CD4-positive, alpha-beta T cell treated with Interleukin-4 for 4 hours (primary cell): ENCODE measurements at regions not wholly inside any gene's neighbourhood (a gene's known extent, or its start where the extent isn't known, plus 50 kb on each side); places are given as distances from the start of the nearest gene placed in this dataset.
"Not testable (repeated sequence)": the region's sequence is repeated elsewhere in the genome, so short reads cannot be mapped to it uniquely, and the experiment has no call there.

Experiments used
- DNase-seq: peaks from one replicate; pipeline ENCODE4 v3.0.0-alpha.2; 2020

DNA sequence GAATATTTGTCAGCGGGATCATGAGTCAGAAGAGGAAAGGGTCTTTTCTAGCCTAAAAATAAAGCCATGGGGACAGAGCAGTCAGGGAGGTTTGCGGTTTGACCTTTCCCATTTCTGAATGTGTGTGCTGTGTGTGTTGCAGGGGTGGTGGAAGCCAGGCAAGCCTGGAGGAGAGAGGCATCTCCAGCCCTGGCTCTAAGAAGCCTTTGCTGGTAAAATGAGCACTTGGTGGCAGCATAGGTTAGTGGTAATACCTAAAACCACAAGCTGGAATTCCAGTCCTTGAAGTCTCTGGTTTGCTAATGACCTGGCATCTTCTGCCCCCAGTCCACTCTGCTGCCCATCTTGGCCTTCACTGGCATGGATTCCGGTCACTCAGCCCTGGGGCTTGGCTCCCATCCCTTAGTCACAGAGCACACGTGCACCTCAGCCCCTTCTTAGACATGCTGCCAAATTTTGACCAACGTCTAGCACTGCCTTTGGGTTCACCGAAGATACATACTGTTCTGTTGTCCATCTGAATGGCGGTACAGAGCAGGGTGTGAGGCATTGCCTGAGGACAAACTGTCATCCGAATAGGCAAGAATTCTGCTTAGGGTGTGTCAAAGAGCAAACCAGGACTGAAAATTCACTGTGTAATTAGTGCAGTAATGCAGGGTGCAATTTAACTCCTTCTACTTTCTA lies 52.7 kb downstream of the KCNA5 start:
- DNase-seq, result no peak

DNA sequence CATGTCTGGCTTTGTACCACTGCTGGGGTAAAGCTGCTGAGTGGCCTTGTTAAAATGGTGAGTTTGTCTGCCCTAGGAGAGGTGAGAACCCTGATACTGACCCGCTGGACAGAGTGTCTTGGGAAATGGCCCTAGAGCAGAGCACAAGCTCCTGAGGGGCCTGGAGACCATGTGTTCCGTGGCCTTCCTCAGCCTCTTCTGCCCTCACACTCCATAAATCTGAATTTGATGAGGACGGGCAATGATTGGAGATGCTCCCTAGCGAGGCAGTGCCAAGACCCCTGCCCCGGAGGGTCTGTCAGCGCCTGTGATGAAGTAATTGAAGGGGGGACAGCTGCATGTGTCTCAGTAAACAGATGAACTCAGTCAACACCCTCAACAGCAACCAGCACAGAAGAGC lies 54.1 kb downstream of the KCNA5 start:
- DNase-seq, result no peak

DNA sequence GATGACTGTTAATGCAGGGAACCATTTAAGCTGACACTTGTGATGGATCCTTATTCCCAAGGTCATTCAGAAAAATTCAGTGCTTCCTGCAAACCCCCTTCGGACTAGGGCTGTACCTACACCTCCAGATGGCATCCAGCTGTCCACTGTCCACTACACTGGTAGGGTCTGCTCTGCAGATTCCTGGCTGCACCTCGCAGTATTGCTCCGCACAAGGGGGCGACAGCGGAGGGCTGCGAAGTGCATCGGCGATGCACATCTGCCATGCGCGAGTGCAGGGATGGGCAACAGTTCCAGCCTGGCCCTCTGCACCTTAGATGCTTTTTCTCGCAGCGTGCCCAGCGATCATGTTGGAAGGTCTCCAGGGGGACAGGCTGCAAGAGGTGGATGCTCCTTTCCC lies 55.5 kb downstream of the KCNA5 start:
- no peak for DNase-seq

DNA sequence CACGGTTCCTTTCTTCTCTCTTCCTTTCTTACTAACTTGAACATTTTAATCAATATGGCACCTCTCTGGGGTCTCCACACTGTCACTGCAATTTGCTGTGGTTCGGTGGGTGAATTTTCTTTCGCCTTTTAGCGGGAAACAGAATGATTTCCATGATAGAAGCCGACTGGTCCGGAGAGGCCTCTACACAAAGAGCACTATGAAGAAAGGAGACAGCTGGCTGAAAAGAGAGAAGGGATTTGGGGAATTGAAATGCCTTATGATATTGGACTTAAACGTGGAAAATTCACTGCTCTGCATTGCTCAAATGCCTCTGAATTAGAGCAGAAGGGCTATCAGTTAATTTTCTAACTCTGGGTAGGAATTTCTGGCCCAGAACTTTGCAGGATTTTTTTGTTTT lies 55.9 kb downstream of the KCNA5 start:
- DNase-seq, result no peak

DNA sequence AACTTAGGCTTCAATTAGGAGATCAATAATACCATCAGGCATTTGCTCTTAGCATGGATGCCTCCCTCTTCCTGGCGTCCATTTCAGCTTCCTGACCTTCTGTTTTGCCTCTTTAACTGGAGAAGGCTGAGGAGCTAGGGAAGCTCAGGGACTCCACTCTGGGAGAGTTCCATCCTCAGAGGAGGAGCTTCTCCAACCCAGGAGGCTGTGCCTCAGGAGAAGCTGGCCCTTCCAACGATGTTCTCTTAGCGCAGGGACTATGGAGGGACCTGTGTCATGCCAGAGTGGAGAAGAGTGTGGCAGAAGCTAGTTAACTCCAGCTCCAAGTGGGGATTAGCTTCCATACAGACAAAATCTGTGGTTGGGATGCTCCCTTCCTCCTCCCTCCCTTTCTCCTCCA lies 58.0 kb downstream of the KCNA5 start:
- no peak for DNase-seq

DNA sequence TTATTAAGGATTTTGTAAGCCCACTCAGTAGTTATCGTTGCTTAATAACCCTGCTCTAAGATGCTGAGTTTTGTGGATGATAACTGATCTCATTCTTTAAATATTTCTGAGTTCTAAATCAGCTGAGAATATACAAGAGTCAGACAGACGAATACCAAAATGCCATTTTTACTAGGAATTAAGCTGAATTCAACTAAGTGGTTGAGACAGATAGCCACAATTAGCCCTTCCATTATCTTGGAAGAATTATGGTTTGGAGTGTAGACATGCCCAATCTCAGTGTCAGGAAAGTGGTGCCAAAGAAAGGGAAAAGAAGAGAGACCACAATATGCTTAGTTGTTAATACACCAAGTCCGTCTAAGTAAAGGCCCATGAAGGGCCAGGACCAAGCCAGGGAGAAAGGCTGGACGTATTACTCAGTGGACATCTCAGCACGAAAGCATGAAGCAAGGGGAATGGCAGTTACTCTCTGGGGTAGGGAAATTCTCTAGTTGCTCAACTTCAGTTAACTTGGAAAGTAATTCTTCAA lies 58.6 kb downstream of the KCNA5 start:
- DNase-seq, result no peak

DNA sequence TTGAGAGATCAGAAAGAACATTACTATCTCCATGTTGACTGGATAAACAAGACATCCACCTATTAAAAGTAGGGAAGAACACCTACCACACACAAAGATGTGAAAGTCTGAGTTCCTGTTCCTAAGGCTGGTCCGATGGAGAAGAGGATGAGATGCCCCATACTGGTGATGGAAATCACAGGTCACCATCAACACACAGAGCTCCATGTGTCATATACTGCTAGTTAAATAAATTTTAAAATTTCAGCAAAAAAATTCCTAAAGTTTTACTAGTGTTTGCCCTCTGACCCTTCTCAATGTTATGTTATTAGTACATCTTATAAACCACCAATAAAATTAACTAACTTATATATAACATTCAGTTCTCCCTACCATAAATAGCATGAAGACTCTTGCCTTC lies 59.1 kb downstream of the KCNA5 start:
- no peak for DNase-seq

DNA sequence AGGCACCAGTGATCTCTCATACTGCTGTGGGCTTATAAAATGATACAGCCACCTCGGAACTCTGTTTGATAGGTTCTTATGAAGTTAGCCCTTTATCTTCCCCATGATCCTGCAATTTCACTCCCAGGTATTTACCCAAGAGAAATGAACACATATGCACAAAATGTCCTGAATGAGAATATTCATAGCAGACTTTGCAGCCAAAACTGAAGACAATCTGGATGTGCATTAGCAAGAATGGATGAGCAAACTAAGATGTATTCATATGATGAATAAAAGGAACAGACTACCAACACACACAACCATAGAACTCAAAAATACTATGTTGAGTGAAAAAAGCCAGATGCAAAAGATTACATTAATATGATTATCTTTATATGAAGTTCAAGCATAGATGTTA lies 66.7 kb downstream of the KCNA5 start:
- DNase-seq, result no peak

DNA sequence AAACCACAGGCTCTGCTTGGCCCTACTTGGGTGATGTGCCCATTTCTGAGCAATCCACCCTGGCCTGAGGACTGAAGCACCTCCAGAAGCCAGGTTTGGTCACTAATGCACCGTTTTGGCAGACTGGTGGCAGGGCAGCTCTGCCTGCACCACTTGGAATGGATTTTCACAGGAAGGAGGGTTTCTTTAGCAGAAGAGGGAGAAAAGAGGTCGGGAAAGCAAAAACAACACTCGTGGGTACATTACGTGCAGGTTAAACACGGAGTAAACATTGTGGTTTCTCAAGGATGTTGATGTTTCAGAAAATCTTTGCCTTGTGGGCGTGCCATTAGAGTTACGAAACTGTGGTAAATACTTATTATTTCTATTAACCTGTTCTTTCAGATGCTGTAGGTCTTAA lies 70.8 kb downstream of the KCNA5 start:
- no peak for DNase-seq

DNA sequence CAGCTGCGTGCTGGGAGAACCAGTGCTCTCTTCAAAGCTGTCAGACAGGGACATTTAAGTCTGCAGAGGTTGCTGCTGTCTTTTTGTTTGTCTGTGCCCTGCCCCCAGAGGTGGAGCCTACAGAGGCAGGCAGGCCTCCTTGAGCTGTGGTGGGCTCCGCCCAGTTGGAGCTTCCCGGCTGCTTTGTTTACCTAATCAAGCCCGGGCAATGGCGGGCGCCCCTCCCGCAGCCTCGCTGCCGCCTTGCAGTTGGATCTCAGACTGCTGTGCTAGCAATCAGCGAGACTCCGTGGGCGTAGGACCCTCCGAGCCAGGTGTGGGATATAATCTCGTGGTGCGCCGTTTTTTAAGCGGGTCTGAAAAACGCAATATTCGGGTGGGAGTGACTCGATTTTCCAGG lies 78.1 kb downstream of the KCNA5 start:
- not testable (repeated sequence) for DNase-seq

DNA sequence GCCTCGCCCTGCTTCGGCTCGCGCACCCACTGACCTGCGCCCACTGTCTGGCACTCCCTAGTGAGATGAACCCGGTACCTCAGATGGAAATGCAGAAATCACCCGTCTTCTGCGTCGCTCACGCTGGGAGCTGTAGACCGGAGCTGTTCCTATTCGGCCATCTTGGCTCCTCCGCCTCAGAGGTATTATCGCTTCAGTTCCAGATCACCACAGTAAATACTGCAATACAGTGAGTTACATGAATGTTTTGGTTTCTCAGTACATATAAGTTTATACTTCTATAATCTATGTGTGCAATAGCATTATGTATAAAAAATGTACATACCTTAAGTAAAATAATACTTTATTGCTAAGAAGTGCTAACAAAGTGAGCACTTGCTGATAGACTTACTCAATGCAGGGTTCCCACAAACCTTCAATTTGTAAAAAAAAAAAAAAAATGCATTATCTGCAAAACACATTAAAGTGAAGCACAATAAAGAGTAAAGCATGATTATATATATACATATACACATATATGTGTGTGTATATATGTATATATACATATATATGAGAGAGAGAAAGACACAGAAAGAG lies 78.7 kb downstream of the KCNA5 start:
- DNase-seq, result not testable (repeated sequence)

DNA sequence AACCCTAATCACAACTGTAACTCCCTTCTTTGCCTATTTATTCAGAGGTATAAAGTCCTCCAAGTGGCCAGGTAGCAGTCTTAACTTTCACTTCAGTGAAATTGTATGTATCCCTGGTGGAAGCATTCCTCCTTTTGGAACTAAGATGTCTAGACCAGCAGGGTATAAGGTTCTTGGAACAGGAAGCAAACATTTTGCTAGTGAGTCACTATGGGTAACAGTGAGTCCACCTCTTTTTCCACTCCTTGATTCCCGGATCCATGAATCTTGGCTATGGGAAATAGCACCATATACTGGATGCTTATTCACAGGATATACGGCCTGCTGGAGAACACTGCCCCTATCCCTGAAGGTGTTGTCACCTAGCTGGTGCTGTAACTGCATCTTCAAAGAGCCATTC lies 80.2 kb downstream of the KCNA5 start:
- no peak for DNase-seq

DNA sequence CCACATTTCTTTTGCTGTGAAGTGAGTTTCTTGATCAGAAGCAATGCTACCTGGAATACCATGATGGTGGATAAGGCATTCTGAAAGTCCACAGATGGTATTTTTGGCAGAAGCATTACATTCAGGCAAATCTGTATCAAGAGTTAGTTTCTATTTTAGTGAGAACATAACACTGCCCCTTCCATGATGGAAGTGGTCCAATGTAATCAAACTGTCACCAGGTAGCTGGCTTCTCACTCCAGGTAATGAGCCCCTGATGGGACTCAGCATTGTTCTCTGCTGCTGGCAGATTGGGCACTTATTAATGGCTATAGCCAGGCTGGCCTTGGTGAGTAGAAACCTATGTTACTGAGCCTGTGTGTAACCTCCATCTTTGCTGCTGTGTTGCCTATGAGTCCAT lies 80.7 kb downstream of the KCNA5 start:
- DNase-seq, result no peak

DNA sequence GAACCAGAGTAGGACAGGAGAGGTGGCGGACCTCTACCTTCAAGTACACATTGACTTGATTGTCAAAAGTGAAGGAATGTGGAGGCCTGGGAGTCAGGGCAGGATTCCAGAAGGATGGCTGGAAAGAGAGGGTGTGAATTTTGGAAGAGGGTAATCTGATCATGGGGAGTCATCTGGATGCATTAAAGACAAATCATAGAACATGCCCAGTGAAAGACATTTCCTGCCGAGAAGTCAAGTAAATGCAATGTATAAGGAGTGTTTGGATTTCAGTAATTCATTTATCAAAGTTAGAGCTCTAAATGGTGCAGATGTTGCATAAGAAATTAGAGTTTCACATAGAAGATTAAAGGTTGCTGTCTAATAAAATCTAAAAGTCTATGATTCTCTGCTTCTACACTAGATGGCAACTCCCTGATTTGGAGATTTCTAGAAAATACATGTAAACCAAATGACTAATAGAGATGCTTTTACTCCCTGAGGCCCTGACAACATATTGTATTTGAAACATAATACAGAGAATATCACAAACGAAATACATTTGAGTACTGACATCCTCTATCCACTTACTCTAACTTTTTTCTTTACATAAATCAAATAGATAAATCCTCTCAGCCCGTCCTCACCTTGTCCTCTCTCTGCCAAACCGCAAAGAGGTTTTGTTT lies 91.3 kb downstream of the KCNA5 start:
- DNase-seq, result no peak

DNA sequence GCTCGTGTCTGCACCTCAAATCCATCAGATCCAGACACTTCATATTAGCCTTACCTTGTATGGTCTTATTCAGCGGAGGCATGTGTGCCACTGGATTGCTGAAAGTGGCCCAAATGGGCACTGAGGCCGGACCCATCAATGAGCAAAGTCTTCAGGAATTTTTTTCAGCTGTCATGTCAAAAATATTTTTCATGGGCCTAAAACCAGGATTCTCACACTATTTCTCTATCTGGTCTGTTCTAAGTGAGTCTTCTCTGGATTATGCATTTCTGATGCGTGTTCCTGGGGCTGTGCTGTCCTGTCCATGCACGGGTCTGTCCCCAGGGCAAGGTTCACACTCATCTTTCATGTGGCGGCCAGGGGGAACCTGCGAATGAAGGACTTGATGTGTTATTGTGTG lies 94.6 kb downstream of the KCNA5 start:
- no peak for DNase-seq

DNA sequence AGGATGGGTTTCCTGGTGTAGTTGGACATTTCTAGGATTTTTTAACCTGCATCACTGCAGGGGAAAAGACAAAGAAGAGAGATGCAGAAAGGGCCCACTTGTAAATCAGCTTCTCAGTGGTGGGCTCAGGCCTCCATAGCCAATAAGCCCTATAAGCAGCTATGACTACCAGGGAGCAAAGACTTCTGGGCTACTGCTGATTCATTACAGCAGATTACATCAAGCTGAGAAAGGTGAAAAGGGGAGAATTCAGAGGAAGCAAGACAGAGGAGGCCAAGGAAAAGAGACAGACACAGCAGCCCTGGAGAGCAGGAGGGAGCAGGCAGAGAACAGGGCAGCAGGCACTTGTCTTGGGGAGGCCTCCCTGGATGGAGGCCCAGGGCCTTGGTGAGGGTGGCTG lies 95.2 kb downstream of the KCNA5 start:
- no peak for DNase-seq

DNA sequence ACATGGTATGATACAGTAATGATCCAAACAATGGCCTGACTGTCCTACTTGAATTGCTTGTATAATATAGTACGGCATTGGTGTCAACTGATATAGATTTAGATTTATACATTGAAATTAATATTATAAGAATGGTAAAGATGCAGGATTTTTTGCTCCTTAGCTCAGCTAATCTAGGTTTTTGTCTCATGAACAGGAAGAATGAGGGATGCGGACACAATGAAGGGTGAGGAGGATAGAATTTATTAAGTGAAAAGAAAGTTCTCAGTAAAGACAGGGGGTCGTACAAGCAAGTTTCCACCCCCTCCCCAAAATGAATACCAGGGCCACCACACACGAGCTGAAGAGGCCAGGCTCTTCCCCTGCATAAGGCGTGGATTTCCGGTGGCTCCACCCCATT lies 96.1 kb downstream of the KCNA5 start:
- no peak for DNase-seq

DNA sequence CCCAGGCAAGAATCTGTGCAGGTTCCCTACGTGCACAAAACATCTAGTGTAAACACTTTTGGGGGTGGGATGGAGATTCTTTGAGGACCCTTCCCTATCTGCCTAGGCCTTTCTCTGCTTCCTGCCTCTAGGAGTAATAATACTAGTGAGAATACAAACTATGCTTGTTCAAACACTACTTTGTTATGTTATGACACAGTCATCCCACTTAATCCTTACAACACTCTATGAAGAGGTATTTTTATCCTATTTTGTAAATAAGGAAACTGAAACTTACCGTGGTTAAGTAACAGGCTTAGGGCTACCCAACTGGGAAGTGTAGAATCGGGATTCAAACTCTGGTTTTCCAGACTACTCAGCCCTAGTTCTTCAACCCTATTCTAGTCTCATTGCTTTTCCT lies 96.5 kb downstream of the KCNA5 start:
- DNase-seq, result no peak

DNA sequence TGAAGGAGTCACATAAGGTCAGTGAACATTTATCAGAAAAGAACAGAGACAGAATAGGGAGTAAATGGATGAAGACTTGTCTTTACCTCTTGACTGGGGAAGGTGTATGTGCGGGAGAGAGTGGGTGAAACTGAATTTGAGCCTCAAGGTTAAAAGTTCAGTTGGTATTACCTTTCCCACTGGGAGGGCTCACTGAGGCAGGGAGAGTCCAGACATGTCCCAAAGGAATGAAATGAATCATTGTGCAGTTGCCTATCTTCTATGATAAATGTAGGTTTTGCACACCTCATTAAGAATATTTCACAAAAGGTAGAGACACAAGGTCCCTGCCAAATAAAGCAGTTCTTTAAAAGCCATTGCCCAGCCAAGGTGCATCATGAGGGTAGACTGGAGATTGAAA lies 105.2 kb downstream of the KCNA5 start:
- DNase-seq, result no peak

DNA sequence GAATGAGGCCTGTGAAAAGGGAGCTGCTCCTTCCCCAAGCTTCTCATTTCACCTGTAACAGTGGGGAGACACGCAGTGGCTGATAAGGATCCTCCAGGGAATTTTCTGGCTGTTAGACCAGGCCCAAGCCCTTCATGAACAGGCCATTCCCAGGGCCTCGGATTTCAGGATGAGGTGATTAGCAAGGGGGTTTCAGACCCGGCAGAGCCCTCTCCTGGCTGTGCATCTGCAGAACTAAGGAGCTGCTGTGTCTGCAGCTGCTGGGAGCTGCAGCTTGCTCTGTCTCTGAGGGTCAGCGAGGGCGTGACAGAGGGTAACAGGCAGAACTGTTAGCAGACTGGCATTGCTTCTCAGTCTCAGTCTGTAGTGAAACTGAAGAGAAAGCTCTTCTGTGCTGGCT lies 110.4 kb downstream of the KCNA5 start:
- DNase-seq, result no peak

DNA sequence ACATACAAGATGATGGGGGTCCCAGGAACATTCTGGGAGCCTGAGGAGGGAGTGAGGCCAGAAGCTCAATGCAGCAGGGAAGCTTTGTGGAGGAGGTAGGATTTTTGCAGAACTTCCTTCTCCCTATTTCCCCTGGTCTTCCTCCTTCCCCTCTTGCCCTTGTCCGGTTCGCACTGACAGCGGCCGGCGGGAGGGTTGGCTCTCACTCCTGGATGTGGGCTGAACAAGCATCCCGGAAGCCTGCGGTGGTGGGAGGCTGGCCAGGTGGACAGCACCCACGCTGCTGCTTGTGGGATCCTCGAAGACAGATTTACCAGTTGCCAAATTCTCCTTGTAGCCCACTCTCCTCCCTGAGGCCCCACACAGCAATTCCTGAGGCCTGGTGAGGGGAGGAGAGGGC lies 112.2 kb downstream of the KCNA5 start:
- DNase-seq, result no peak

DNA sequence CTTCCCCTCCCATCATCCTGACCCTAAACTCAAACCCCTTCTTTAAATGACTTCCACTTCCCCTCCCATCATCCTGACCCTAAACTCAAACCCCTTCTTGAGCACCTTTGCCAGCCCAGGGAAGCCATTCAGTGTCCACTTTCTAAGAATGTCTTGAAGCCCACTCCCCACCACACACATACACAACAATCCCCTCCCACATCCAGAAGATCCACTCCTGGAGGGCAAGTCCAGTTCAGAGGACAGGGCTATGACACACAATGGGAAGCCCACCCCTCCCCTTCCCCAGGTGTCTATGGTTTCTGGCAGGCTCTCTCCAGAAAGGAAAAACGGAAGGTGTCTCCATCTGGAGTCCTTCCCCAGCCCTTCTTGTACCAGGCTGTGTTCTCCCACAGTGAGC lies 117.1 kb downstream of the KCNA5 start:
- DNase-seq, result no peak

DNA sequence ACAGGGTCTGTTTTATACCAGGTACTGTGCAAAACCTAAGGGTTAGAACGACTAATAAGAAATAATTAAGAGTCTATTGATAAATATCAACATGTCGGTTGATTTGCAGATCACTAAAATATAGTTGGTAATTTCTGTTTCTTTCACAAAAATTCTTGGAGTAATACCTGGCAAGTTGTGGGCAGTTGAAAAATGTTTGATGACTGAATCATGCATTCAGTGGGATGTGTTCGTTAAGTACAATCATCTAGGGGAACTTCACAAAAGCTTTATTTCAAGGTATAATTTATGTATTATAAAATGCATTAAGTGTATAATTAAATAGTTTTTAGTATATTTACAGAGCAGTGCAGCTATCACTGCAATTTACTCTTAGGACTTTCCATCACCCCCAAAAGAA lies 120.0 kb downstream of the KCNA5 start:
- DNase-seq, result no peak

DNA sequence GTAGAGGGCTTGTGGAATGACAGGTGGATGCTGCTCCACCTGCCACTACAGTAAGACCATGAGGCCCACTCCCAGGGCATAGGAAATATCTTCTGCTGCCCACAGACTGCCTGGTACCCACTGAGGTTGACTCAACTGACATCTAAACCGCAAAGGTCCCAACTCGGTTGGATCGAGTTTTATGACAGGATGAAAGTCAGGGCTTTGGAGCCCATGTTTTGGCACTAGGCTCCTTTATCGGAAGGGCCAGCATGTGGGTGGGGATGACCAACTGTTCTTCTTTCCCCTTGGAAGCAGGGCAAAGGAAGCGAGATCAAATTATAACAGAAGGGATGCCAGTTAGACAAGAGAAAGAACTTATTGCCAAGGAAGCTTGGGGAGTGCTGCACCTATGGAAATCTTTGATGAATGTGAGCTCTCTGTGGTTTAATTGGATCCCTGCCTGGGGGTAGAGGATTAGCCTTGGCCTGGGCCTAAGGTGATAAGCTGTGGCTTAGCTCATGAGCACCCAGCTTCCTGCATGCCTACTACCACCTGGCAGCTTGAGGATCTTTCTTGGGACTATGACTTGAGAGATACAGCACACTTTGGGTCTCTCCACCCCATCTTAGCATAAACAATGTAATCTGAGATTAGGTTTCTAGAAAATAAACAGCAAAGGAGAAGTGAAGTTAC lies 121.8 kb downstream of the KCNA5 start:
- DNase-seq, result no peak
